ENCODE measurements at regions not wholly inside any gene's neighbourhood (a gene's known extent, or its start where the extent isn't known, plus 50 kb on each side); places are given as distances from the start of the nearest gene placed in this dataset.
A peak's percentile ranks its signal among the peaks of the same experiment; 100 is the strongest.

DNA sequence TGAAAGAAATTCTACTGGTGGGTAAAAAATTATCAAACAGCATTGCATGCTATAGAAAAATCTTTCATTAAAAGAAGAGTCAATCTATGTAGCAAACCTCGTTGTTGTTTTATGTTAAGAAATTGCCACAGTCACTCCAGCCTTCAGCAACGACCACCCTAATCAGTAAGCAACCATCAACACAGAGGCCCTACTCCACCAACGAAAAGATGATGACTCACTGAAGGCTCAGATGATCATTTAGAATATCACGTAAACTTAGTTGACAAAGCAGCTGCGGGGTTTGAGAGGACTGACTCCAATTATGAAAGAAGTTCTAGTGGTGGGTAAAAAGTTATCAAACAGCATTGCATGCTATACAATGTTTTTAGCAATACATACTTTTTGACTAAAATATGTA is 242.6 kb downstream of the DRD1 start:
- DNase-seq (no peak), ATAC-seq (no peak)
- ChIA-PET CTCF (no interaction called here), POLR2A (ENCODE audit: unreplicated experiment) (no interaction called here)
- intact Hi-C loops (cut with micrococcal nuclease) = no loop called here
- BruUV-seq (replicated peaks) = no TSS peak
- Histone ChIP-seq H3F3A (ENCODE audit: low read length, unreplicated experiment) (no peaks in the 10 kb centered on the region), H2AFZ (ENCODE audit: low read length) (no peak overlapping the region), H3K4me2 (ENCODE audit: low read length) (no peak overlapping the region), H3K9me2 (replicated peaks; ENCODE audit: low read length) (no peaks in the 10 kb centered on the region), H3K9ac (ENCODE audit: low read length) (no peak overlapping the region), H3K36me3 (ENCODE audit: low read depth, low read length) (no peaks in the 10 kb centered on the region), H3K4me1 (ENCODE audit: insufficient read depth, low read length) (no peaks in the 10 kb centered on the region), H3K9me3 (ENCODE audit: low read length) (no peaks in the 10 kb centered on the region), H4K20me1 (ENCODE audit: low read length) (no peaks in the 10 kb centered on the region), H3K4me3 (ENCODE audit: low read length) (no peak overlapping the region), H3K27me3 (ENCODE audit: low read length) (peaks cover 21% of the 10 kb centered on the region), H3K79me2 (ENCODE audit: low read length) (no peaks in the 10 kb centered on the region), H3K27ac (ENCODE audit: low read length) (no peak overlapping the region)
- TF ChIP-seq EZH2 (IDR thresholded peaks at IDR 0.05; ENCODE audit: low read length, unreplicated experiment) (no peak), EZH2phosphoT487 (IDR thresholded peaks at IDR 0.05; ENCODE audit: borderline replicate concordance, low read length) (no peak), CTCF (conservative IDR thresholded peaks at IDR 0.05; ENCODE audit: low read depth, low read length) (no peak)

DNA sequence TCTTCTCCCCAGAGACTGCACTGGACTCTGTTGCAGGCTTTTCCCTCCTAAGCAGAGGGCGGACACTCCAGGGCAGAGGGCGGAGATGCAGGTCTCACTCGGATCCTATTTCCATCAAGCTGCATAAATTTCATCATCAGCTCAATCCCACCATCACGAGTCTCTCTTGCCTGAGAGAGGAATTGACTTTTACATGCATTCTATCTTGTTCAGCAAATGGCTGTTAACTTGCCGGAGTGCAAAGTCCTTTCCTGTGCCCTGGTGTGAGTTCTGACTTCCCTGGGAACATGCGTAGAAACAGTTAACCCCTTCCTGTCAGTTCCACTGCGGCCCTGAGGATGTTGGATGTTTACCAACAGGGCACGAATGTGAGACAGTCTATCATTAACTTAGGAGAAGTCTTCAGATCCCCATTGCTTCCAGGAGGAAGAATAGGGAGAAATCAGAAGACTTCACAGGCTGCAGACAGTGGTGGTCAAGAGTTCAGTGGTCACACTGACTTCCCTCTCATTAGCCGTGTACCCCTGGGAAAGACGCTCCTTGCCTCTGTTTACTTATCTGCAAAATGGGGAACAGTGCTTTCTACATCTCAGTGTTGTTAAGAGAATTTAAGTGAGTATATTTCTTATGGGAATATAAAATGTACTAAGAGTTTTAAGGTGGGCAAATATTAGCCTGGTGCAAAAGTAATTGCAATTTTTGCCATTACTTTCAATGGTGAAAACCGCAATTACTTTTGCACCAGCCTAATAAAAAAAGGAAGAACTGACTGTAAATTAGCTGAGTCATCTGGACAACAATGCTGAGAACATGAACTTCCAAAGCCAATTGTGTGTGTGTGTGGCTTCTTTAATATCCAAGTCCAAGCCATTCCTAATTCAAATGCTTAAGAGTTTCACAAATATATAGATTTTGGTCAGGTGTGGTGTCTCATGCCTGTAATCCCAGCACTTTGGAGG is 248.0 kb downstream of the DRD1 start:
- H2AFZ ChIP-seq (ENCODE audit: low read length) = no peak overlapping the region
- TF ChIP-seq CTCF (conservative IDR thresholded peaks at IDR 0.05; ENCODE audit: low read depth, low read length) (no peak), EZH2 (IDR thresholded peaks at IDR 0.05; ENCODE audit: low read length, unreplicated experiment) (no peak), EZH2phosphoT487 (IDR thresholded peaks at IDR 0.05; ENCODE audit: borderline replicate concordance, low read length) (no peak)
- no peak overlapping the region for H3K9ac ChIP-seq (ENCODE audit: low read length)
- no peaks in the 10 kb centered on the region for H4K20me1 ChIP-seq (ENCODE audit: low read length)
- no peak overlapping the region for H3K4me2 ChIP-seq (ENCODE audit: low read length)
- no peak for ATAC-seq
- intact Hi-C loops (cut with micrococcal nuclease) = no loop called here
- CTCF ChIA-PET = no interaction called here
- peak; percentile 11 for DNase-seq
- no peaks in the 10 kb centered on the region for H3K9me3 ChIP-seq (ENCODE audit: low read length)
- H3K4me1 ChIP-seq (ENCODE audit: insufficient read depth, low read length) = no peaks in the 10 kb centered on the region
- POLR2A ChIA-PET (ENCODE audit: unreplicated experiment) = no interaction called here
- no peaks in the 10 kb centered on the region for H3K79me2 ChIP-seq (ENCODE audit: low read length)
- no peaks in the 10 kb centered on the region for H3K36me3 ChIP-seq (ENCODE audit: low read depth, low read length)
- H3K9me2 ChIP-seq (replicated peaks; ENCODE audit: low read length) = no peaks in the 10 kb centered on the region
- BruUV-seq (replicated peaks) = no TSS peak
- no peaks in the 10 kb centered on the region for H3K27me3 ChIP-seq (ENCODE audit: low read length)
- no peaks in the 10 kb centered on the region for H3F3A ChIP-seq (ENCODE audit: low read length, unreplicated experiment)
- H3K4me3 ChIP-seq (ENCODE audit: low read length) = no peak overlapping the region
- no peak overlapping the region for H3K27ac ChIP-seq (ENCODE audit: low read length)

DNA sequence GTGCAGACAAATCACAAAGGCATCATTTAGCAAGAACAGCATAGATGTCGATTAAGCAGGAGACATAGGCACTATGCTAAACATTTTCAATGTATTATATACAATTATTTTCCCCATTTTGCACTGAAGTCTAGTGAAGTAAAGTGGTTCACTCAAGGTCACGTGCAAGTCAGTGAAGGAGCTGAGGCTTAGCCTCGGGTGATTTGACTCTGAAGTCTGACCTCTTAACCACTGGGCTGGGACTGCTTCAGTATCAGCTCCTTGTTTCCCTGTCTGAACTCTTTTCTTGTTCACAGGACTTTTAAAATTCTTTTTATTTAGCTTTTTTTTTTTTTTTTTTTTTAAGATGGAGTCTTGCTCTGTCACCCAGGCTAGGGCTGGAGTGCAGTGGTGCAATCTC is 262.7 kb downstream of the DRD1 start:
- Histone ChIP-seq H3K4me1 (ENCODE audit: insufficient read depth, low read length) (no peaks in the 10 kb centered on the region), H3K9me3 (ENCODE audit: low read length) (no peaks in the 10 kb centered on the region), H3K4me3 (ENCODE audit: low read length) (no peak overlapping the region), H3K27me3 (ENCODE audit: low read length) (no peaks in the 10 kb centered on the region), H3F3A (ENCODE audit: low read length, unreplicated experiment) (no peaks in the 10 kb centered on the region), H2AFZ (ENCODE audit: low read length) (no peak overlapping the region), H3K79me2 (ENCODE audit: low read length) (no peaks in the 10 kb centered on the region), H4K20me1 (ENCODE audit: low read length) (no peaks in the 10 kb centered on the region), H3K9me2 (replicated peaks; ENCODE audit: low read length) (no peaks in the 10 kb centered on the region), H3K9ac (ENCODE audit: low read length) (no peak overlapping the region), H3K27ac (ENCODE audit: low read length) (no peak overlapping the region), H3K36me3 (ENCODE audit: low read depth, low read length) (no peaks in the 10 kb centered on the region), H3K4me2 (ENCODE audit: low read length) (no peak overlapping the region)
- ChIA-PET CTCF (no interaction called here), POLR2A (ENCODE audit: unreplicated experiment) (no interaction called here)
- intact Hi-C loops (cut with micrococcal nuclease) = no loop called here
- TF ChIP-seq EZH2phosphoT487 (IDR thresholded peaks at IDR 0.05; ENCODE audit: borderline replicate concordance, low read length) (no peak), EZH2 (IDR thresholded peaks at IDR 0.05; ENCODE audit: low read length, unreplicated experiment) (no peak), CTCF (conservative IDR thresholded peaks at IDR 0.05; ENCODE audit: low read depth, low read length) (no peak)
- ATAC-seq (no peak), DNase-seq (no peak)
- BruUV-seq (replicated peaks) = no TSS peak
